ENCODE measurements at regions not wholly inside any gene's neighbourhood (a gene's known extent, or its start where the extent isn't known, plus 50 kb on each side); places are given as distances from the start of the nearest gene placed in this dataset.

GRCh38 chr9:85260275-85260845 is 481.4 kb downstream of the AGTPBP1 start:
- DNase-seq (ENCODE audit: low read depth), result no peak

GRCh38 chr9:85258823-85259370 is 482.9 kb downstream of the AGTPBP1 start:
- DNase-seq (ENCODE audit: low read depth), result peak; percentile 87

GRCh38 chr9:85258236-85258635 is 483.5 kb downstream of the AGTPBP1 start:
- DNase-seq (ENCODE audit: low read depth), result no peak

- DNase-seq (ENCODE audit: low read depth), result no peak
Observed at GRCh38 chr9:85249313-85249621, 492.5 kb downstream of the AGTPBP1 start.

- DNase-seq (ENCODE audit: low read depth), result peak; percentile 67
Observed at GRCh38 chr9:85248514-85249312, 493.0 kb downstream of the AGTPBP1 start.

- no peak for DNase-seq (ENCODE audit: low read depth)
Observed at GRCh38 chr9:85246541-85246940, 495.2 kb downstream of the AGTPBP1 start.

GRCh38 chr9:85244856-85245255 is 496.9 kb downstream of the AGTPBP1 start:
- no peak for DNase-seq (ENCODE audit: low read depth)

GRCh38 chr9:85243977-85244376 is 497.8 kb downstream of the AGTPBP1 start:
- DNase-seq (ENCODE audit: low read depth), result no peak

GRCh38 chr9:85237478-85237877 is 504.3 kb downstream of the AGTPBP1 start:
- DNase-seq (ENCODE audit: low read depth), result no peak

GRCh38 chr9:85230081-85230480 is 511.7 kb downstream of the AGTPBP1 start:
- DNase-seq (ENCODE audit: low read depth), result no peak

GRCh38 chr9:85228111-85228855 is 513.5 kb downstream of the AGTPBP1 start:
- DNase-seq (ENCODE audit: low read depth), result no peak

- DNase-seq (ENCODE audit: low read depth), result no peak
Observed at GRCh38 chr9:85225180-85225579, 516.6 kb downstream of the AGTPBP1 start.

- DNase-seq (ENCODE audit: low read depth), result peak; percentile 86
Observed at GRCh38 chr9:85224729-85225128, 517.0 kb downstream of the AGTPBP1 start.

- DNase-seq (ENCODE audit: low read depth), result no peak
Observed at GRCh38 chr9:85224301-85224700, 517.5 kb downstream of the AGTPBP1 start.

GRCh38 chr9:85223506-85224125 is 518.1 kb downstream of the AGTPBP1 start:
- no peak for DNase-seq (ENCODE audit: low read depth)

- DNase-seq (ENCODE audit: low read depth), result no peak
Observed at GRCh38 chr9:85216601-85217000, 525.2 kb downstream of the AGTPBP1 start.

GRCh38 chr9:85215961-85216360 is 525.8 kb downstream of the AGTPBP1 start:
- DNase-seq (ENCODE audit: low read depth), result no peak

- DNase-seq (ENCODE audit: low read depth), result no peak
Observed at GRCh38 chr9:85215416-85215815, 526.3 kb downstream of the AGTPBP1 start.

GRCh38 chr9:85213650-85214607 is 527.8 kb downstream of the AGTPBP1 start:
- DNase-seq (ENCODE audit: low read depth), result no peak

- DNase-seq (ENCODE audit: low read depth), result peak; percentile 89
Observed at GRCh38 chr9:85212887-85213286, 528.9 kb downstream of the AGTPBP1 start.

- peak; percentile 84 for DNase-seq (ENCODE audit: low read depth)
Observed at GRCh38 chr9:85212209-85212608, 529.5 kb downstream of the AGTPBP1 start.
